Loucy (cell line): ENCODE measurements at regions not wholly inside any gene's neighbourhood (a gene's known extent, or its start where the extent isn't known, plus 50 kb on each side); places are given as distances from the start of the nearest gene placed in this dataset.

Experiments used
- CTCF ChIP-seq: fragments of 200-600 bp; sonication (generic); conservative IDR thresholded peaks from 2 replicates; pipeline ENCODE4 v1.5.1; 2014; ENCODE audit warnings: mild to moderate bottlenecking, antibody characterized with exemption, low read length
- EZH2phosphoT487 ChIP-seq: fragments of 200-600 bp; IDR thresholded peaks from 2 replicates; pipeline ENCODE4 v1.6.1; 2018; ENCODE audit warnings: antibody characterized with exemption, mild to moderate bottlenecking, moderate library complexity, borderline replicate concordance

- TF ChIP-seq CTCF (no peak), EZH2phosphoT487 (no peak)
These were observed 131.4 kb downstream of the BTBD3 start for GRCh38 chr20:12049125-12049524.
